HCT116 (cell line): ENCODE measurements at regions not wholly inside any gene's neighbourhood (a gene's known extent, or its start where the extent isn't known, plus 50 kb on each side); places are given as distances from the start of the nearest gene placed in this dataset.

Experiments
- CTCF ChIP-seq, 3 experiments: fragments of 200-600 bp in 1 of 3; sonication (generic) in 1 of 3; IDR thresholded peaks in 2 of 3; conservative IDR thresholded peaks in 1 of 3; 2 replicates each; pipeline ENCODE4 v1.5.1; 2012 to 2017; ENCODE audit warnings: low read depth in 2 of 3, low read length in 2 of 3, antibody characterized with exemption in 1 of 3, borderline replicate concordance in 1 of 3, control low read depth in 1 of 3, mild to moderate bottlenecking in 1 of 3, mixed read lengths in 1 of 3, mixed run types in 1 of 3, moderate library complexity in 1 of 3; ENCODE audit not compliant: insufficient read depth in 1 of 3
- POLR2AphosphoS5 ChIP-seq: IDR thresholded peaks from 2 replicates; pipeline ENCODE4 v1.6.1; 2011; ENCODE audit warnings: mild to moderate bottlenecking, low read depth, low read length, moderate library complexity

GRCh38 chr12:131266591-131267467, 313.1 kb downstream of the ADGRD1 start:
- TF ChIP-seq CTCF (IDR thresholded peaks at IDR 0.05 in 2 of 3, conservative IDR thresholded peaks at IDR 0.05 in 1 of 3; ENCODE audit: borderline replicate concordance in 1 of 3, insufficient read depth in 1 of 3, low read depth in 2 of 3, low read length in 2 of 3) (no peak), POLR2AphosphoS5 (no peak)
